ENCODE measurements at regions not wholly inside any gene's neighbourhood (a gene's known extent, or its start where the extent isn't known, plus 50 kb on each side); places are given as distances from the start of the nearest gene placed in this dataset.

DNA sequence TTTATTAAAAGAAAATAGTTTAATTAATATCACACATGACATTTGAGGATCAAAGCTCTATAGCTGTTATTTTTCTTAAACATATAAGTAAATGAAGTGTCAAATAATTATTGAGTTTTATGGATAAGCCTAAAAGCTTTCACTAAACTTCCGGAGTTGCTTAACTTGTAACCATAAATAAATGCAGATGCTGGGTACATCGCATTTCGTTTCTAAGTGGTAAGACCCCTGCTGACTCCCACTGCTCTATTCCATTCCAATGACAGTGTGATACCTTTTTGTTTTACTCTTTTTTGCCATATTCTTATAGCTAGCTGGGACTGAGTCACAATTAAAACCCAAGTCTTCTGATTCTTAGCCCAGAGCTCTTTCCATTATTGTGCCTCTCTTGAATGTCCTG, 411.1 kb downstream of the SOX2 start:
- Histone ChIP-seq H3K9me3 (no peaks in the 10 kb centered on the region), H2AFZ (ENCODE audit: low read depth) (no peak overlapping the region), H3K79me2 (ENCODE audit: insufficient read depth) (no peaks in the 10 kb centered on the region), H3K4me1 (ENCODE audit: control insufficient read depth in 1 of 2, insufficient read depth in 2 of 2, low read depth in 1 of 2, low read length in 1 of 2) (peaks cover 0 to 2% of the 10 kb centered on the region in 2 experiments; a peak in 1 of 4 replicates), H3K9me2 (no peaks in the 10 kb centered on the region), H3F3A (replicated peaks; ENCODE audit: insufficient read depth) (no peaks in the 10 kb centered on the region), H3K4me2 (no peak overlapping the region), H3K4me3 (ENCODE audit: low read depth in 2 of 2, low read length in 1 of 2) (no peak overlapping the region), H3K9ac (no peak overlapping the region), H3K27me3 (ENCODE audit: insufficient read depth) (no peaks in the 10 kb centered on the region), H3K27ac (ENCODE audit: low read depth in 2 of 2, low read length in 1 of 2) (no peak overlapping the region), H4K20me1 (ENCODE audit: insufficient read depth) (no peaks in the 10 kb centered on the region), H3K36me3 (replicated peaks in 1 of 2; ENCODE audit: control insufficient read depth in 1 of 2, insufficient read depth in 2 of 2, low read length in 1 of 2) (no peaks in the 10 kb centered on the region)
- POLR2A ChIA-PET: no interaction called here
- WGBS (ENCODE audit: low lambda C conversion rate): 82% methylated on average over 3 of the region's 3 CpGs
- CTCF ChIA-PET: no interaction called here
- DNase-seq: no peak
- TF ChIP-seq JUND (IDR thresholded peaks at IDR 0.05): no peak
- TF ChIP-seq RCOR1 (IDR thresholded peaks at IDR 0.05; ENCODE audit: low read length): no peak
- TF ChIP-seq, protein P1, sequence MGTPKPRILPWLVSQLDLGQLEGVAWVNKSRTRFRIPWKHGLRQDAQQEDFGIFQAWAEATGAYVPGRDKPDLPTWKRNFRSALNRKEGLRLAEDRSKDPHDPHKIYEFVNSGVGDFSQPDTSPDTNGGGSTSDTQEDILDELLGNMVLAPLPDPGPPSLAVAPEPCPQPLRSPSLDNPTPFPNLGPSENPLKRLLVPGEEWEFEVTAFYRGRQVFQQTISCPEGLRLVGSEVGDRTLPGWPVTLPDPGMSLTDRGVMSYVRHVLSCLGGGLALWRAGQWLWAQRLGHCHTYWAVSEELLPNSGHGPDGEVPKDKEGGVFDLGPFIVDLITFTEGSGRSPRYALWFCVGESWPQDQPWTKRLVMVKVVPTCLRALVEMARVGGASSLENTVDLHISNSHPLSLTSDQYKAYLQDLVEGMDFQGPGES (IDR thresholded peaks at IDR 0.05; ENCODE audit: low read depth, low read length): no peak
- no peak for TF ChIP-seq USF1 (IDR thresholded peaks at IDR 0.05; ENCODE audit: borderline replicate concordance, low read depth)
- no peak for TF ChIP-seq YY1 (IDR thresholded peaks at IDR 0.05; ENCODE audit: low read depth)
- TF ChIP-seq, protein P2, sequence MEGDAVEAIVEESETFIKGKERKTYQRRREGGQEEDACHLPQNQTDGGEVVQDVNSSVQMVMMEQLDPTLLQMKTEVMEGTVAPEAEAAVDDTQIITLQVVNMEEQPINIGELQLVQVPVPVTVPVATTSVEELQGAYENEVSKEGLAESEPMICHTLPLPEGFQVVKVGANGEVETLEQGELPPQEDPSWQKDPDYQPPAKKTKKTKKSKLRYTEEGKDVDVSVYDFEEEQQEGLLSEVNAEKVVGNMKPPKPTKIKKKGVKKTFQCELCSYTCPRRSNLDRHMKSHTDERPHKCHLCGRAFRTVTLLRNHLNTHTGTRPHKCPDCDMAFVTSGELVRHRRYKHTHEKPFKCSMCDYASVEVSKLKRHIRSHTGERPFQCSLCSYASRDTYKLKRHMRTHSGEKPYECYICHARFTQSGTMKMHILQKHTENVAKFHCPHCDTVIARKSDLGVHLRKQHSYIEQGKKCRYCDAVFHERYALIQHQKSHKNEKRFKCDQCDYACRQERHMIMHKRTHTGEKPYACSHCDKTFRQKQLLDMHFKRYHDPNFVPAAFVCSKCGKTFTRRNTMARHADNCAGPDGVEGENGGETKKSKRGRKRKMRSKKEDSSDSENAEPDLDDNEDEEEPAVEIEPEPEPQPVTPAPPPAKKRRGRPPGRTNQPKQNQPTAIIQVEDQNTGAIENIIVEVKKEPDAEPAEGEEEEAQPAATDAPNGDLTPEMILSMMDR (IDR thresholded peaks at IDR 0.05): no peak
- no peak for TF ChIP-seq NRF1 (IDR thresholded peaks at IDR 0.05; ENCODE audit: low read depth, low read length)
- no peak for TF ChIP-seq TEAD4 (IDR thresholded peaks at IDR 0.05; ENCODE audit: borderline replicate concordance, insufficient read depth)
- TF ChIP-seq SMC3 (IDR thresholded peaks at IDR 0.05; ENCODE audit: low read depth, low read length): no peak
- no peak for TF ChIP-seq ZBTB33 (IDR thresholded peaks at IDR 0.05; ENCODE audit: borderline replicate concordance, low read depth)
- TF ChIP-seq EZH2phosphoT487 (IDR thresholded peaks at IDR 0.05; ENCODE audit: borderline replicate concordance, low read depth): no peak
- TF ChIP-seq FOXM1 (IDR thresholded peaks at IDR 0.05; ENCODE audit: low read depth): no peak
- no peak for TF ChIP-seq FOXJ3 (CRISPR knock-in tag; IDR thresholded peaks at IDR 0.05)
- no peak for TF ChIP-seq POLR2AphosphoS5 (IDR thresholded peaks at IDR 0.05; ENCODE audit: low read depth, low read length)
- no peak for TF ChIP-seq GATA2 (CRISPR knock-in tag; IDR thresholded peaks at IDR 0.05)
- TF ChIP-seq REST (IDR thresholded peaks at IDR 0.05; ENCODE audit: low read depth, low read length): no peak
- TF ChIP-seq PBX3 (IDR thresholded peaks at IDR 0.05): no peak
- no peak for TF ChIP-seq TAF1 (IDR thresholded peaks at IDR 0.05; ENCODE audit: borderline replicate concordance, low read depth, low read length)

Measured in SK-N-SH (cell line).